ENCODE measurements at regions not wholly inside any gene's neighbourhood (a gene's known extent, or its start where the extent isn't known, plus 50 kb on each side); places are given as distances from the start of the nearest gene placed in this dataset.

DNA sequence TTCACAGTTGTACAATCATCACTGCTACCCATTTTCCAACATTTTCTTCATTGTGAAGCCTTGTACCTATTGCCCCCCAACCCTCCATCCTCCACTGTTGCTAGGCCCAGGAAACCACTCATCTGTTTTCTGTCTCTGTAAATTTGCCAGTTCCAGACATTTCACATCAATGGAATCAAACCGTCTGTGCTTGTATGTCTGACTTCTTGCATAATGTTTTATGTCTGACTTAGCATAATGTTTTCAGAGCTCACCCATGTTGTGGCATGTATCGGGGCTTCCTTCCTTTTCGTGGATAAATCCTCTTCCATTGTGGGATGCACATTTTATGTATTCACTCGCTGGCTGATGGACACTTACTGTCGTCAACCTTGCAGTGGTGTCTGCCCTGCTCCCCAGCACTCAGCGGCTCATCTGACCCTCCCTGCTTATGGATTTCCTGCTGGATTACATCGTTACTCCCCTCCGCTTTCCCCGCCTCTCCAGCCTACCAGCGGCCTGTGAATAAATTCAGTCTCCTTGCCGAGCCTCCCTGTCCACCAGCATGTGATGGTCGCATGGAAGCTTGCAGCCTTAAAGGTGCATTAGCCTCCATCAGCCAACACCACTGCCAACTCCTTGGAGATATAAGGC is 727.6 kb upstream of the TMEM132C start:
- Histone ChIP-seq H3K36me3 (replicated peaks in 1 of 2) (no peaks in the 10 kb centered on the region), H3K4me3 (no peak overlapping the region), H3K9me3 (replicated peaks in 1 of 3) (no peaks in the 10 kb centered on the region), H3K4me1 (replicated peaks in 1 of 2) (no peaks in the 10 kb centered on the region), H3K27ac (no peak overlapping the region), H3K27me3 (no peaks in the 10 kb centered on the region)
- intact Hi-C loops (cut with DNase I), result no loop called here
- 71 to 79% (median 74%) methylated on average over 12 of the region's 12 CpGs for WGBS, 4 donors
- DNase-seq, result no peak
- no peak for TF ChIP-seq POLR2A (IDR thresholded peaks at IDR 0.05)
- TF ChIP-seq, protein P1, sequence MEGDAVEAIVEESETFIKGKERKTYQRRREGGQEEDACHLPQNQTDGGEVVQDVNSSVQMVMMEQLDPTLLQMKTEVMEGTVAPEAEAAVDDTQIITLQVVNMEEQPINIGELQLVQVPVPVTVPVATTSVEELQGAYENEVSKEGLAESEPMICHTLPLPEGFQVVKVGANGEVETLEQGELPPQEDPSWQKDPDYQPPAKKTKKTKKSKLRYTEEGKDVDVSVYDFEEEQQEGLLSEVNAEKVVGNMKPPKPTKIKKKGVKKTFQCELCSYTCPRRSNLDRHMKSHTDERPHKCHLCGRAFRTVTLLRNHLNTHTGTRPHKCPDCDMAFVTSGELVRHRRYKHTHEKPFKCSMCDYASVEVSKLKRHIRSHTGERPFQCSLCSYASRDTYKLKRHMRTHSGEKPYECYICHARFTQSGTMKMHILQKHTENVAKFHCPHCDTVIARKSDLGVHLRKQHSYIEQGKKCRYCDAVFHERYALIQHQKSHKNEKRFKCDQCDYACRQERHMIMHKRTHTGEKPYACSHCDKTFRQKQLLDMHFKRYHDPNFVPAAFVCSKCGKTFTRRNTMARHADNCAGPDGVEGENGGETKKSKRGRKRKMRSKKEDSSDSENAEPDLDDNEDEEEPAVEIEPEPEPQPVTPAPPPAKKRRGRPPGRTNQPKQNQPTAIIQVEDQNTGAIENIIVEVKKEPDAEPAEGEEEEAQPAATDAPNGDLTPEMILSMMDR (IDR thresholded peaks at IDR 0.05), result no peak

DNA sequence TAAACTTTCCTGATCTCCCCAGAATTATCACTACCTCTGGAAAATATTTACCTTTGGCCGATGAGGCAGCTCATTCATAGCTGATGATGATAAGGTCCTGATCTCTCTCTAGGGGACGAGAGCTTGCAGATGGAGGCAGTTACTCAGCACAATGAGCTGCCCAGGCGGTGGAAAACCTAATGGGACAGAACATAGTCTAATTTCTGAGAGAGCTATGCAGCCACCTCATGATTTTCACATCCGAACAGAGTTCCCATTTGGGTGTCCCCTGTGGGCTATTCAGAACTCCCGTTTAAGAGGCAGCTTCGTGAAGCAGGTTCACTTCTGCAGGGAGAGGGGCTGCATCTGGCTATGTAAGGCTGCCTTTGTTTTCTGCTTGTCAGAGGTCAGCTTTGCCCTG is 724.6 kb upstream of the TMEM132C start:
- no peaks in the 10 kb centered on the region for H3K27me3 ChIP-seq
- H3K4me3 ChIP-seq, result no peak overlapping the region
- no peaks in the 10 kb centered on the region for H3K36me3 ChIP-seq (replicated peaks in 1 of 2)
- DNase-seq, result no peak
- no peaks in the 10 kb centered on the region for H3K4me1 ChIP-seq (replicated peaks in 1 of 2)
- no peak for TF ChIP-seq POLR2A (IDR thresholded peaks at IDR 0.05)
- TF ChIP-seq, protein P1 (IDR thresholded peaks at IDR 0.05), result no peak
- 64 to 79% (median 71%) methylated on average over 6 of the region's 6 CpGs for WGBS, 4 donors
- H3K9me3 ChIP-seq (replicated peaks in 1 of 3), result no peaks in the 10 kb centered on the region
- intact Hi-C loops (cut with DNase I), result no loop called here
- H3K27ac ChIP-seq, result no peak overlapping the region

DNA sequence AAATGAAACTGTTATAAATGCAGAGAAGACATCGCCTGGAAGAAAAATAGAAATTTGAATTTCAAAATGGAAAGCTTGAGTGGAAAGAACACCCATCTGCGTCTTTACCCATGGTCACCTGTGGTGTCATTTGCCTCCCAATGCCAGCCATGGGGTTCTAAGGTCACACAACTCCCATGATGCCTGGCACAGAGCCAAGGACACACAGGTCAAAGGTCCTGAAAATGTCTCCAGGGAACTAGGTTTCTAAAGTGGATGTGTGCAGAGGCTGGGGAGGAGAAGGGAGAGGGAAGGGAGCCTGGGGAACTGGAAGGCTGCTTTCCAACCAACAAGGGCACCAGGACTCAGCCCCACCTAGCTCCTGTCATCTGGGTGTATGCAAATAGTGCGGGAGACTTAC is 724.0 kb upstream of the TMEM132C start:
- H3K36me3 ChIP-seq (replicated peaks in 1 of 2), result no peaks in the 10 kb centered on the region
- intact Hi-C loops (cut with DNase I), result no loop called here
- DNase-seq, result no peak
- no peaks in the 10 kb centered on the region for H3K27me3 ChIP-seq
- no peaks in the 10 kb centered on the region for H3K9me3 ChIP-seq (replicated peaks in 1 of 3)
- H3K27ac ChIP-seq, result no peak overlapping the region
- H3K4me3 ChIP-seq, result no peak overlapping the region
- 79 to 89% (median 82%) methylated on average over 3 of the region's 3 CpGs for WGBS, 4 donors
- TF ChIP-seq, protein P1 (IDR thresholded peaks at IDR 0.05), result no peak
- TF ChIP-seq POLR2A (IDR thresholded peaks at IDR 0.05), result no peak
- no peaks in the 10 kb centered on the region for H3K4me1 ChIP-seq (replicated peaks in 1 of 2)

DNA sequence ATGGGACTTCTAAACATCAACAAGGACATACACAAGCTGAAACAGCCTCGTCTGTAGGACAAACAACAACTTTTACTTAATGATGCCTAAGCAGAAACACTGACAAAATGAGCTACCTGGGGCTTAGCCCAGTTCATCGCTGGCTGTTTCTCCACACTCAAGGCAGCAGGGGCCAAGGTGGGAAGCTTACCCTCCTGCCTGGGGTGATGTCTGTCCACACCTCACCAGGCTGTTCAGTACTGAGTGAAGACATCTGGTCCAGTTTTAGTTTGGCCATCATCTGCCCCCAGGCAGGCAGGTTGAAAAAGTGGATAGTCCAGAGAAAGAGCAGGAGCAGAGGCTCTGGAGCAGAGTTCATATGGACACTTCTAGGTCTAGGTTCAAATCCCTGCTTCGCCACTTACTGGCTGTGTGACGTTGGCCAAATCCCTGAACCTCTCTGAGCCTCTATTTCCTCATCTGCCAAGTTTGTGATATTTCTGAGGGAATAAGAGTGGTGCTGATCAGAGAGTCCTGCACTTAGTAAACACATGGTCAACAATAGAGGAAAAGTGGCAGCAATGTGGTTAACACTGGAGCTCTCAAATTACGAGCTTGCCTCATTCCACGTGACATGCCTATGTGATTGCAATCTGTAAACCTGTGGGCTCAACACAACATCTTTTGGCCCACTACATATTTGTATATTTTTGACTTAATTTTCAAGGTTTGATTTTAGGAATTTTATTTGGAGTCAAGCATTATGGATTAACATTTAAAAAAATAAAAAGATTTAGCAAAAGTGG is 720.1 kb upstream of the TMEM132C start:
- H3K4me1 ChIP-seq (replicated peaks in 1 of 2), result no peaks in the 10 kb centered on the region
- no peaks in the 10 kb centered on the region for H3K9me3 ChIP-seq (replicated peaks in 1 of 3)
- H3K27me3 ChIP-seq, result no peaks in the 10 kb centered on the region
- no peaks in the 10 kb centered on the region for H3K36me3 ChIP-seq (replicated peaks in 1 of 2)
- WGBS, 4 donors, result 80 to 86% (median 83%) methylated on average over 6 of the region's 6 CpGs
- intact Hi-C loops (cut with DNase I), result no loop called here
- H3K4me3 ChIP-seq, result no peak overlapping the region
- no peak for DNase-seq
- TF ChIP-seq POLR2A (IDR thresholded peaks at IDR 0.05), result no peak
- TF ChIP-seq, protein P1 (IDR thresholded peaks at IDR 0.05), result no peak
- no peak overlapping the region for H3K27ac ChIP-seq

Measured in adrenal gland (tissue), 9 donors.